ENCODE measurements at regions not wholly inside any gene's neighbourhood (a gene's known extent, or its start where the extent isn't known, plus 50 kb on each side); places are given as distances from the start of the nearest gene placed in this dataset.

DNA sequence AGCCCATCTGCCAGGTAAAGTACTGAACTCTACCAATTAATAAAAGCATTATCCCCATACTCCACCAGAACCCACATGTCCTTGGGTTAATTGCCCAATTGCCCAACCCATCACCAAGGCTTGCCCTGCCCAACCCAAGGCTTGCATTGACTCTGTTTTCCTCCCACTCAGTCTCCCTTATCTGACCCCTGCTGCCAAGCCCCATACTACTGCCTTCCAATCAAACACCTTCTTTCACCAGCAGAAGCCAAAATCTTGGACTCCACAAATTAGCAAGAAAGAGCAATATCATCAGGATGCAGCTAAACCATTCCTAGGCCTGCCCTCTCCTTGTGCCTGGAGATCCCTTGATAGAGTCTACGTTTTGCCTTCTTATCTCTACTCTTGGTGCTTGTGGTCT, 602.9 kb downstream of the NTRK3 start:
- no peaks in the 10 kb centered on the region; the same call in 1 of the 2 replicates for H4K20me1 ChIP-seq (ENCODE audit: insufficient read depth)
- H3K4me3 ChIP-seq (replicated peaks in 1 of 2; ENCODE audit: low read depth in 1 of 2, low read length in 2 of 2), result no peak overlapping the region
- no peaks in the 10 kb centered on the region for H3K27me3 ChIP-seq (ENCODE audit: insufficient read depth, low read length)
- no peaks in the 10 kb centered on the region for H3K9me2 ChIP-seq (ENCODE audit: insufficient read depth)
- no peak for TF ChIP-seq ZNF274 (IDR thresholded peaks at IDR 0.05; ENCODE audit: low read depth, low read length)
- TF ChIP-seq, protein P1, sequence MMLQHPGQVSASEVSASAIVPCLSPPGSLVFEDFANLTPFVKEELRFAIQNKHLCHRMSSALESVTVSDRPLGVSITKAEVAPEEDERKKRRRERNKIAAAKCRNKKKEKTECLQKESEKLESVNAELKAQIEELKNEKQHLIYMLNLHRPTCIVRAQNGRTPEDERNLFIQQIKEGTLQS (IDR thresholded peaks at IDR 0.05), result no peak
- TF ChIP-seq EZH2 (IDR thresholded peaks at IDR 0.05), result no peak
- TF ChIP-seq YY1 (IDR thresholded peaks at IDR 0.05; ENCODE audit: extremely low read depth, insufficient replicate concordance, low read depth, low read length), result no peak
- no peak for TF ChIP-seq ELF1 (IDR thresholded peaks at IDR 0.05; ENCODE audit: borderline replicate concordance, low read depth)
- no peak for TF ChIP-seq CBX3 (IDR thresholded peaks at IDR 0.05; ENCODE audit: low read depth)
- no peak for TF ChIP-seq POLR2A (IDR thresholded peaks at IDR 0.05; ENCODE audit: borderline replicate concordance, extremely low read depth, insufficient read depth, insufficient read length)
- TF ChIP-seq, protein P2, sequence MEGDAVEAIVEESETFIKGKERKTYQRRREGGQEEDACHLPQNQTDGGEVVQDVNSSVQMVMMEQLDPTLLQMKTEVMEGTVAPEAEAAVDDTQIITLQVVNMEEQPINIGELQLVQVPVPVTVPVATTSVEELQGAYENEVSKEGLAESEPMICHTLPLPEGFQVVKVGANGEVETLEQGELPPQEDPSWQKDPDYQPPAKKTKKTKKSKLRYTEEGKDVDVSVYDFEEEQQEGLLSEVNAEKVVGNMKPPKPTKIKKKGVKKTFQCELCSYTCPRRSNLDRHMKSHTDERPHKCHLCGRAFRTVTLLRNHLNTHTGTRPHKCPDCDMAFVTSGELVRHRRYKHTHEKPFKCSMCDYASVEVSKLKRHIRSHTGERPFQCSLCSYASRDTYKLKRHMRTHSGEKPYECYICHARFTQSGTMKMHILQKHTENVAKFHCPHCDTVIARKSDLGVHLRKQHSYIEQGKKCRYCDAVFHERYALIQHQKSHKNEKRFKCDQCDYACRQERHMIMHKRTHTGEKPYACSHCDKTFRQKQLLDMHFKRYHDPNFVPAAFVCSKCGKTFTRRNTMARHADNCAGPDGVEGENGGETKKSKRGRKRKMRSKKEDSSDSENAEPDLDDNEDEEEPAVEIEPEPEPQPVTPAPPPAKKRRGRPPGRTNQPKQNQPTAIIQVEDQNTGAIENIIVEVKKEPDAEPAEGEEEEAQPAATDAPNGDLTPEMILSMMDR (IDR thresholded peaks at IDR 0.05 in 2 of 3, conservative IDR thresholded peaks at IDR 0.05 in 1 of 3; ENCODE audit: borderline replicate concordance in 1 of 3, insufficient read depth in 1 of 3, low read depth in 2 of 3, low read length in 2 of 3), result no peak
- TF ChIP-seq CEBPB (IDR thresholded peaks at IDR 0.05; ENCODE audit: low read depth), result no peak
- no peak for TF ChIP-seq SIN3A (IDR thresholded peaks at IDR 0.05; ENCODE audit: low read depth)
- TF ChIP-seq FOSL1 (IDR thresholded peaks at IDR 0.05; ENCODE audit: low read depth), result no peak
- no peak for TF ChIP-seq RAD21 (IDR thresholded peaks at IDR 0.05; ENCODE audit: low read depth)
- no peak for TF ChIP-seq JUND (IDR thresholded peaks at IDR 0.05)
- TF ChIP-seq, protein P3, sequence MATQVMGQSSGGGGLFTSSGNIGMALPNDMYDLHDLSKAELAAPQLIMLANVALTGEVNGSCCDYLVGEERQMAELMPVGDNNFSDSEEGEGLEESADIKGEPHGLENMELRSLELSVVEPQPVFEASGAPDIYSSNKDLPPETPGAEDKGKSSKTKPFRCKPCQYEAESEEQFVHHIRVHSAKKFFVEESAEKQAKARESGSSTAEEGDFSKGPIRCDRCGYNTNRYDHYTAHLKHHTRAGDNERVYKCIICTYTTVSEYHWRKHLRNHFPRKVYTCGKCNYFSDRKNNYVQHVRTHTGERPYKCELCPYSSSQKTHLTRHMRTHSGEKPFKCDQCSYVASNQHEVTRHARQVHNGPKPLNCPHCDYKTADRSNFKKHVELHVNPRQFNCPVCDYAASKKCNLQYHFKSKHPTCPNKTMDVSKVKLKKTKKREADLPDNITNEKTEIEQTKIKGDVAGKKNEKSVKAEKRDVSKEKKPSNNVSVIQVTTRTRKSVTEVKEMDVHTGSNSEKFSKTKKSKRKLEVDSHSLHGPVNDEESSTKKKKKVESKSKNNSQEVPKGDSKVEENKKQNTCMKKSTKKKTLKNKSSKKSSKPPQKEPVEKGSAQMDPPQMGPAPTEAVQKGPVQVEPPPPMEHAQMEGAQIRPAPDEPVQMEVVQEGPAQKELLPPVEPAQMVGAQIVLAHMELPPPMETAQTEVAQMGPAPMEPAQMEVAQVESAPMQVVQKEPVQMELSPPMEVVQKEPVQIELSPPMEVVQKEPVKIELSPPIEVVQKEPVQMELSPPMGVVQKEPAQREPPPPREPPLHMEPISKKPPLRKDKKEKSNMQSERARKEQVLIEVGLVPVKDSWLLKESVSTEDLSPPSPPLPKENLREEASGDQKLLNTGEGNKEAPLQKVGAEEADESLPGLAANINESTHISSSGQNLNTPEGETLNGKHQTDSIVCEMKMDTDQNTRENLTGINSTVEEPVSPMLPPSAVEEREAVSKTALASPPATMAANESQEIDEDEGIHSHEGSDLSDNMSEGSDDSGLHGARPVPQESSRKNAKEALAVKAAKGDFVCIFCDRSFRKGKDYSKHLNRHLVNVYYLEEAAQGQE (IDR thresholded peaks at IDR 0.05; ENCODE audit: low read depth), result no peak
- TF ChIP-seq ZFX (IDR thresholded peaks at IDR 0.05), result no peak
- TF ChIP-seq SP1 (IDR thresholded peaks at IDR 0.05; ENCODE audit: low read depth), result no peak
- H2AFZ ChIP-seq (ENCODE audit: low read depth, low read length, poor library complexity, severe bottlenecking), result no peak overlapping the region
- no peaks in the 10 kb centered on the region for H3K36me3 ChIP-seq (ENCODE audit: control insufficient read depth in 1 of 2, insufficient read depth in 2 of 2, low read length in 2 of 2)
- ChIA-PET POLR2A (no interaction called here), CTCF (no interaction called here), RAD21 (ENCODE audit: low non-redundant PET in 1 of 2, low total read pairs in 2 of 2, uncharacterized antibody in 2 of 2, unreplicated experiment in 2 of 2) (no interaction called here)
- no peak overlapping the region for H3K27ac ChIP-seq (ENCODE audit: low read depth, low read length)
- DNase-seq (ENCODE audit: low read depth, low spot score) (no peak), ATAC-seq (no peak)
- intact Hi-C loops (cut with micrococcal nuclease), result no loop called here
- H3K79me2 ChIP-seq (ENCODE audit: insufficient read depth, low read length), result no peaks in the 10 kb centered on the region
- H3K4me2 ChIP-seq (ENCODE audit: low read length), result no peak overlapping the region
- H3K9me3 ChIP-seq (ENCODE audit: control insufficient read depth in 1 of 2, insufficient read depth in 1 of 2, low read depth in 1 of 2, low read length in 2 of 2), result peaks cover 10 to 21% of the 10 kb centered on the region in 2 experiments; a peak in 2 of 4 replicates
- no peaks in the 10 kb centered on the region for H3K4me1 ChIP-seq (ENCODE audit: control insufficient read depth in 1 of 2, insufficient read depth in 2 of 2, low read length in 2 of 2)
- no TSS peak for BruUV-seq (replicated peaks)
- H3K9ac ChIP-seq (ENCODE audit: low read length), result no peak overlapping the region
